ENCODE measurements at regions not wholly inside any gene's neighbourhood (a gene's known extent, or its start where the extent isn't known, plus 50 kb on each side); places are given as distances from the start of the nearest gene placed in this dataset.

- TF ChIP-seq POLR2A (IDR thresholded peaks at IDR 0.05; ENCODE audit: low read depth, low read length) (no peak), TAF1 (IDR thresholded peaks at IDR 0.05; ENCODE audit: low read depth, low read length) (no peak), SPI1 (IDR thresholded peaks at IDR 0.05; ENCODE audit: low read depth, low read length) (no peak), POLR2AphosphoS5 (IDR thresholded peaks at IDR 0.05; ENCODE audit: low read depth, low read length) (no peak), PAX5 (IDR thresholded peaks at IDR 0.05; ENCODE audit: insufficient read depth, low read length, severe bottlenecking) (no peak)
Measured at GRCh38 chr5:118703241-118703640, 285.1 kb downstream of the DTWD2 start.
